D721Med (cell line): ENCODE measurements at regions not wholly inside any gene's neighbourhood (a gene's known extent, or its start where the extent isn't known, plus 50 kb on each side); places are given as distances from the start of the nearest gene placed in this dataset.

Source experiments
- DNase-seq: peaks from one replicate; pipeline ENCODE4 v3.0.0; 2011; ENCODE audit warnings: low spot score; ENCODE audit not compliant: insufficient read length
- FAIRE-seq: peaks from 2 replicates; lab custom pipeline; 2011; peaks lifted over from hg19 to GRCh38; lab: Jason Lieb, UNC
- CTCF ChIP-seq: IDR thresholded peaks from 2 replicates; pipeline ENCODE4 v1.5.1; 2012; ENCODE audit warnings: mild to moderate bottlenecking, control low read depth; ENCODE audit not compliant: insufficient read depth; ENCODE audit errors: missing control alignments

- no peak for TF ChIP-seq CTCF
- no peak for FAIRE-seq
- DNase-seq, result no peak
Observed at GRCh38 chr4:89609756-89610155, 227.2 kb downstream of the SNCA start.

- DNase-seq (no peak), FAIRE-seq (no peak)
- no peak for TF ChIP-seq CTCF
Observed at GRCh38 chr4:89604951-89605350, 232.0 kb downstream of the SNCA start.

- FAIRE-seq (no peak), DNase-seq (no peak)
- no peak for TF ChIP-seq CTCF
Observed at GRCh38 chr4:89599026-89599425, 237.9 kb downstream of the SNCA start.

- TF ChIP-seq CTCF, result peak; percentile 26
- DNase-seq, result no peak
- no peak for FAIRE-seq
Observed at GRCh38 chr4:89598602-89599001, 238.4 kb downstream of the SNCA start.

GRCh38 chr4:89595125-89595789, 241.7 kb downstream of the SNCA start:
- FAIRE-seq (no peak), DNase-seq (no peak)
- no peak for TF ChIP-seq CTCF

GRCh38 chr4:89590128-89590527, 246.8 kb downstream of the SNCA start:
- DNase-seq (no peak), FAIRE-seq (no peak)
- TF ChIP-seq CTCF, result no peak

GRCh38 chr4:89588421-89588820, 248.5 kb downstream of the SNCA start:
- FAIRE-seq (no peak), DNase-seq (no peak)
- TF ChIP-seq CTCF, result no peak
